NCI-H1436 treated with DMSO at 0.1 percent for 48 hours (cell line): ENCODE measurements at regions not wholly inside any gene's neighbourhood (a gene's known extent, or its start where the extent isn't known, plus 50 kb on each side); places are given as distances from the start of the nearest gene placed in this dataset.

ENCODE experiments used
- DNase-seq: peaks from one replicate; lab custom pipeline; 2025; lab: John Stamatoyannopoulos, UW

GRCh38 chr20:40491009-40491590 lies 197.9 kb downstream of the MAFB start:
- DNase-seq = no peak

DNA sequence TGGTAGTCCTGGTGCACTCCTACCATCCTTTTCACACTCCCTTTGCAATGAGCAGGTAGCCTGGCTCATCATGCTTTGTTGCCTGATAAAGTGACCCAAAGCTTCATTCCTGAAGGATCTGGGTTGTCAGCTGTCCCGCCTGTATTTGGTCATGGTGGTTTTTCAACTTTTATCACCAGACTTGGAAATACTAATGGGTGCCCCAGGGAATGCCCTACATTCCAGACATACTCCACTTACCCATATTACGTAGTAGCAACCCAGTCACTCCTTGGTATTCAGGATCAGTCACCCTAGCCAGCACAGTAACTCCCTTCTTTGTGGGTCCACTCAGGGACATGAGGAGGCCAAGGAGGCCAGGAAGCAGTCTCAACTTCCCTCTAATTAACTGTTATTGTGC lies 199.2 kb downstream of the MAFB start:
- DNase-seq = no peak

DNA sequence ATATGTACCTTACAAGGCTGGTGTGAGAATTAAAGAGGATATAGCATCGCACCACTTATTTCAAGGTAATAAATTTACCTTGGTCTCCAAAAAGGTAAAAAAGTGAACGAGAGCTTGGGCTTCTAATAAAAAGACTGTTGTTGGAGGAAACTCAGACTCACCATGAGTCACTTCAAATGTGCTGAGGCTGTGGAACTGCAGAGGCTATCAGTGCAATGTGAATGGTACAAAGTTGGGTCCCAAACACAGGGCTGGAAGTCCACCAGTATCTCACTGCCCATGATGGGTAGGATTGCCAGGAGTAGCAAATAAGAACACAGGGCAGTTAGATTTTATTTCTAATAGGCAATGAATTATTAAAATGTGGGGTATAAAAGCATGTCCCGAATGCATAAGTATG lies 200.6 kb downstream of the MAFB start:
- DNase-seq = no peak

GRCh38 chr20:40486297-40486696 lies 202.7 kb downstream of the MAFB start:
- no peak for DNase-seq

DNA sequence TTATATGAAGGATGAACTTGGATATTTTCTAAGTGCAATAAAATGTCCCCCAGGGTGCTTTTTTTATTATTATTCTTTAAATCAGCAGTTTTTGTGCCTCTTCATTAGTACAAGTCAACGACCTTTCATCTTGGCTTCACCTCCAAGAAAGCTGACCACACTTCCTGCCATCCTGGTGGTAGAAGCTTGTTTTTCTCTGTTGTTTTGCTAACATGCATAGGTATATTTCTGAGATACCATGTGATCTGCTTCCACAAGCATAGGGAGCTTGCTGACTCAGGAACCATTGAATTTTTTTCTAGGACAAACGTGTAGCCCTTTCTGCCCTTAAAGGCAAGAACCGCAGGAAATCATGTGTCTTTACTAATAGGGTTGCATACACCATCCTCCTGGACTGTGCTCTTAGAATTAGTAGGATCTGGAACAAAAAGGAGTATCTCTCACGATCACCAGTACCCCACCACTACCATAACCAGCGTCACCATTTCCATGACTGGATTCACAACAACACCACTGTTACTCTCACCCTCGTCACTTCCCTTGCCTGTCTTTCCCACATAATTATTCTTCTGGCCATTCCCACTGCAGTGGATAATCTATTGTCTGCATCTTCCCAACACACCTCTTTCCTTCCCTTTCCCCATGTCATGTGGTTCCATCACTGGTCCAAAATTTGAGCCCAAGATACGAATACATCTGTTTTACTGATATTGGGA lies 207.1 kb downstream of the MAFB start:
- DNase-seq = no peak

DNA sequence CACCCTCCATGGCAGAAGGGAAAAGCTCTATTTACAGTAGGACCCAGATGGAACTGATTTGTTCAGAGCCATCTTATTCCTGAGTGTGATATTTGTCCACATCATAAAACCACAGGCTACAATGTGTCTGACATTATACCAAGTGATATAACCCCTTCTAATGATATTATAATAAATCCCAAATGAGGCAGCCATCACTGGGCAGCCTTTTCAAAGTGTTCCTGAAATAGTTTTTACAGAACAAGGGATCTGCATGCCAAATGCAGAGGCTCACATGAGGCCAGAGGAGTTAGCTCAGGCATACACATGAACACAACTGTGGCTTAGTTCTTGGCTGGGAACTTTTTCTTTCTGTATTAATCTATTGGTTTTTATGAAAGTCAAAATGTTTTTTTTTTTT lies 207.7 kb downstream of the MAFB start:
- no peak for DNase-seq

GRCh38 chr20:40477805-40478204 lies 211.2 kb downstream of the MAFB start:
- no peak for DNase-seq

GRCh38 chr20:40476461-40476860 lies 212.6 kb downstream of the MAFB start:
- no peak for DNase-seq

DNA sequence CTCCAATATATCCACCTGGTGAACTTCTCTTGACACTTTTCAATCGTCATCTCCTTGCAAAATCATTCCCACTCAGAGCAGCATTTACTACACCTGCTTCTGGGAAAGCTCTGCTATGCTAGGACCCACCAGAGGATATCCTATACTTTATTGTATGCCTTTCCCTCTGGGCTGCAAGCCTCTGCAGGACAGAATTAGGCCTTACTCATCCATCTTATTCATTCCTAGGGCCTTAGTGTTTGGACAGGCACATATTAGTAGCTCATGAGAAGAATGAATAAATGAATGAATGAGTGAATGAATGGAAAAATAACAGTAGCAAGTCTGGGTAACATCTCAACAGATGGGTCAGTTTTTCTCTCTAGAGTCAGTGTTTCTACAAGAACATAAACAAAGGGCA lies 216.1 kb downstream of the MAFB start:
- DNase-seq = no peak

DNA sequence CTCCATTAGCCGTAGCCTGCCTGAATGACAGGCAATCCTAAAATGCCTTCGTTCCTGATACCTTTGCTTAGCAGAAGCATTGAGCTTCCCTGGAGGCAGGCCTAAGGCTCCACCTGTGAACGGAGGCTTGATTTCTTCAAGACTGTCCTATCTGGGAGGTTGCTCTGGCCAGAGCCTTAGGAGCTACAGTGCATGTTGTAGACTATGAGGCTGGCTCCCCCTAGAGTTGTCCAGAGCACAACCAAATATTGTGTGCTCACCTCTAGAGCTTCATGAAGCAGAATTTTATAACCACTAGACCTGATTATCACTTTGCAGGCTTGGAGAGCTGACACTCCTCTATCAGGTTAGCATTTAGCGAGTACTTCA lies 217.8 kb downstream of the MAFB start:
- no peak for DNase-seq

DNA sequence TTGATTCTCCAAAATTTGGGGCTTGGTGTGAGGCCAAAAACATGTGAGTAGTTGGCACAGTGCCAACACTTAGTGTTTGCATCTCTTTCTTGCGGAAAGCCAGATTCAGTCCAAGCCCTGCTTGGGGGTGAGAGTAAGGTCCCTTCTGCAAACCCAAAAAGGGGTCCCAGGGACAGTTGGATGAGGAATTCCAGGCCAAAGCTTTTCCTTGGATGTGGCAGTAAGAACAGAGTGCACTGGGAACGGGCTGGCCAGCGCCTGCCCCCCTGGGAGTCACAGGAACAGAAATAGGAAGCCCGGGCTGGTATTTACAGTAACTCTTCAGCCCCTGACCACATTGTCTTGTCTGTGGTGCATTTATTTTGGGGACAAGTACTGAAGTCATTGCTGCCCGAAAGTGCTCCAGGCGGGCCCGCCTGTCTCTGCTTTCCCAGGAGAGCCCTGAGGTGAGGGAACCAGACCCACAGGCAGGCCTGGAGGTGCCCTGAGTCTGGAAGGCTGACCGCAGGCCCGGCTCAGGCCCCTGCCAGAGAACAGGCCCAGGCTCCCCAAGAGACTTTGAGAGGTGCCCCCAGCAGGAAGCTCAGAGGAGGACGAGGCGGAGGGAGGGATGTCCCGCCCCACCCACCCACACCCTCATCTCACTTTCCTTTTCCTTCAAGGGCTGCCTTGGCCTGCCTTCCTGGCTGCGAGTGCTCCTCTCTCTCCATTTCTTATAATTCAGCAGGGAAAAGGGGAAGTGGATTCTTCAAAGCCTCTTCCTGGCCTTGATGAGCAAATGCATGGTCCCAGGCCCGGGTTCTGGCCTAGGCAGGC lies 218.4 kb downstream of the MAFB start:
- DNase-seq = no peak

GRCh38 chr20:40468759-40469158 lies 220.3 kb downstream of the MAFB start:
- DNase-seq = no peak

GRCh38 chr20:40467703-40468411 lies 221.2 kb downstream of the MAFB start:
- no peak for DNase-seq

GRCh38 chr20:40467067-40467466 lies 222.0 kb downstream of the MAFB start:
- no peak for DNase-seq

DNA sequence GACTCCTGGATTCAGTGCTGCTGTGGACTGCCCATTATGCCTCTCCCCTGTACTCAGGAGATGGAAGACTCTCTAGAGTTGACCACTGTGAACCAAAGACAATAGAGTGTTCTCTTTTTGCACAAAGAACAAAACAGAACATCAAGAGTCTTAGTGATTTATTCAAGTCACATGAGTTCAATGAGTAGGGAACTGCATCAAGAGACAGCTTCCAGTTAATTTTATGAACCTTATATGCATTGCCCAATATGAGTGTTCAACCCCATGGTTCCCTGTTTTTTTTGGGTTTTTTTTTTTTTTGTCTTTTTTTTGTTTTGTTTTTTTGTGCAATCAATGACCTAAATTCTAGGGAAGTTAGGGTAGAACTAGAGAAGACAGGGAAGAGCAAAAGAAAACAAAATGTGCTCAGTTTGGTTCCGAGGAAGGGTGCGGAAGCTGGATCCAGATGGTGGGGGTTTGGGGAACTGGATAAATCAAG lies 224.3 kb downstream of the MAFB start:
- no peak for DNase-seq

DNA sequence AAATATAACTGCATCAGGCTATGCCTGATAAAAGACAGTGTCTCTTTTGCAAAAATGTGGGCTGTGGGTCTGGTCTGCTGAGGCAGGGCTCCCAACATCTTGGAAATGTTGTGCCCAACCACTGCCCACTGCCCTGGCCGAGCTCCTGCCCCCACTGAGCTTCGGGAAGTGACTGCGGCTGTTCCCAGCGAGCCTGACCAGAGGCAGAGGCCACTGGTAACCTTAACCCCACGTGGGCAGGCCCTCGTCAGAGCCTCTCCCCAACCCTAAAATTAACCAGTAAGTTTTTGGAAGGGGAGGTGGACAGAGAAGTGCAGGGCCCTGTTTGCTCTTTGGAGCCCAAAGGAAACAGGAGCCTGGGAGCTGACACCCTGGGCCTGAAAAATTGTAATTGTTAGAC lies 225.9 kb downstream of the MAFB start:
- no peak for DNase-seq

GRCh38 chr20:40462566-40462965 lies 226.5 kb downstream of the MAFB start:
- no peak for DNase-seq

DNA sequence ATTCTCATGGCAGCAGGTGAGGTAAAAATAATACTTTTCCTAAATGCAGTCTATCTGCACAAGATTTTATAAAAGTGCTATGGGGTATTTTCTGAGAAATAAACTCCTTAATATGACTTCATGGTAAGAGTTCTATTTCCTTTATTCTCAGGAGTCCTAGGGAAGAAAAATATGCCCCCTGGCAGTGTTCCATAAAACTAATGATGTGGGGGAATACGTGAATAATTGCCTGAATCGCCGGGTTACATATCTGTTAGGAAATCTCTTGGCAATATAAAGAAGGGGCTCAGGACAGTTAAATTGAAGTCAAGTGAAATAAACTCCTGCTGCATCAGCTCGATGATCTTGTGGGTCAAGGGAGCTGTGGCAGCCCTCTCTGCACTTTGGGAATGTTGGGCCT lies 229.7 kb downstream of the MAFB start:
- no peak for DNase-seq

DNA sequence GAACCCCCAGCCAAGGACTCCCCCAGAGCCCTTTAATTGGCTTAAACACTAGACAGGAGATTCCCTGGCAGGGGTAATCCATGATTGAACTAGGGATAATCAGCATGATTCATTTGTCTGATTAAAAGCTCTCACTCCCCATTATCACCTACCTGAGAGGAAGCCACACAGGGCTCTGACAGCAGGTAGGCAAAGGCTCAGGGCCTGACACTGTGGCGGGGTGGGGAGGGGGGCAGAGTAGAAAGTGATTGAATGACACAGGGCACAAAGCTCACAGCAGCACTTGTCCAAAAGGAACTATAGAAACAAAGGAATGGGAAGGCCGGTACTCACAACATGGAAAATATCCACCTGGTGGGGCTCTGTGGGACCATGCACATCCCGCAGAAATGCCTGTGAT lies 231.6 kb downstream of the MAFB start:
- no peak for DNase-seq

DNA sequence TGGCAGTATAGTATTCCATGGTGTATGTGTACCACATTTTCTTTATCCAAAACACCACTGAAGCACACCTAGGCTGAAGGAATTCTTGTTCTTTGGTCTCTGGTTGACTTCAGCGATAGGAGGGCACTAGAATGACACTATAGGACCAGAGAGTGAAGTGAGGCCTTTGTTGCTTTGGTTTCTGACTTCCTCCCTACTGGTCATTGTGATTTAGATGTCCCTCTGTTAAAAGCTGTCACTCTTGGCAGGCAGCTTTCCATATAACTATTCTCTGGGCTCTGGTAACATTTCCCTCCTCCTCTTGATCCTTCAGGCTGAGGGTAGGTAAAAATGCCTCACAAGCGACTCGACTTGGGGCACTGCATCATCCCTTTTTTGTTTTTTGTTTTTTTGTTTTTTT lies 236.3 kb downstream of the MAFB start:
- no peak for DNase-seq

DNA sequence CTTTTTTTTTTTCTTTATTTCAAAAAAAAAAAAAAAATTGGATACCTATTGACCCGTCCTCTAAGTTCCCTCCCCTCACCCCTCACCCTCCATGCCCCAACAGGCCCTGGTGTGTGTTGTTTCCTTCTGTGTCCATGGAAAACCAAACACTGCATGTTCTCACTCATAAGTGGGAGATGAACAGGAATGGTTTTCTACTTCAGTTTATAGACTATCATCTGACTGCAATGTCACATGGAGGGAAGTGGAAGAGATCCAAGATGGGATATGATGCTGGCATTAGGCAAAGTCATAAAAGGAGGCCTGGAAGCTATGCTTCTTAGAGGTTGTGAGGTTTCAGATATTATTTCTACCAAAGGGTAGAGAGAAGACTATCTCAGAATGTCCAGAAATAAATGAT lies 237.5 kb downstream of the MAFB start:
- DNase-seq = no peak

DNA sequence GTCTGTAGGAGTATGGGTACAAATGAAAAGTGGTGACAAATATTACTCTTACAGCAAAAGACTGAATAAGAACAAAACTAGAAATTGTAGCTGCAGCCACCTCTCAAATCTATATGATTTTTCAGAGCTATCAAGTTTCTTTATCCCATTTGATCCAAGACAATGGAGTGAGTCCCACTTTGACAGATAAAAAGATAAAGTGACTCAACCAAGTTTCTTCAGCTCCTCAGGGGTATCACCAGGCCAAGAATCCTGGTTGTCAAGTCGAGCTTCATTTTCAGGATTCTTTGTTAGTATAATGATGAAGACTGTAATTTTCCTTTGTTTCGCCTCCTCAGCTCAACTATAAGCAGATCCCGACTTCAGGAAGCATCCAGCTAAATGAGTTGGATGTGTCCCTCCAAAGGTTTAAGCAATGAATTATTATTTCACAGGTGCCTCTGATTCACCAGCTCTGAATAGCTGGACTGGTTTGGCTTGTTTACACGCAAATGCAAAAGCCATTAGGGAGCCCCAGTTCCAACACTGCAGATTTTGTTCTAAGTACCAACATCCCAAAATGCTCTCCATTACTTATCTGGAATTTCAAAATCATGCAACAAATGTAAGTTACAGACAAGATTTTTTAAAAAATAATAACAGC lies 238.9 kb downstream of the MAFB start:
- no peak for DNase-seq
